ENCODE measurements at regions not wholly inside any gene's neighbourhood (a gene's known extent, or its start where the extent isn't known, plus 50 kb on each side); places are given as distances from the start of the nearest gene placed in this dataset.

DNA sequence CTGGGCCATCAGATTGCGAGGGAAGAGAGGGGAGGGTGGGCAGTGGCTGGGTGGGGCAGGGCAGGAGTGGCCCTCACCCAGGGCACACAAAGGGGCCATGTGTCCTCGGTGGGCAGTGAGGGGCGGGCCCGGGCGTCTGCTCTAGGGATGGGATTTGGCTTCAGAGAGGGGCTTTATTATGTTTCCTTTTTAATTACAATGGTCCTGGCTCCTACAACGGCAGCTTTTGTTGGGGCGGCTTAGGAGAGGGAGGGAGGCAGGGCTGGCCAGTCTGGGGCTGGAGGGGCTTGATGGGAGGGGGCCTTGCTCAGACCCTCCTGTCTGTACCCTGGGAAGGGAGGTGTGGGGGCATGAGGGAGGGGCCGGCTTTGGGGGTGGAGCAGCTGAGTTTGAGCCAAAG lies 102.8 kb upstream of the WNT4 start:
- DNase-seq = no peak

DNA sequence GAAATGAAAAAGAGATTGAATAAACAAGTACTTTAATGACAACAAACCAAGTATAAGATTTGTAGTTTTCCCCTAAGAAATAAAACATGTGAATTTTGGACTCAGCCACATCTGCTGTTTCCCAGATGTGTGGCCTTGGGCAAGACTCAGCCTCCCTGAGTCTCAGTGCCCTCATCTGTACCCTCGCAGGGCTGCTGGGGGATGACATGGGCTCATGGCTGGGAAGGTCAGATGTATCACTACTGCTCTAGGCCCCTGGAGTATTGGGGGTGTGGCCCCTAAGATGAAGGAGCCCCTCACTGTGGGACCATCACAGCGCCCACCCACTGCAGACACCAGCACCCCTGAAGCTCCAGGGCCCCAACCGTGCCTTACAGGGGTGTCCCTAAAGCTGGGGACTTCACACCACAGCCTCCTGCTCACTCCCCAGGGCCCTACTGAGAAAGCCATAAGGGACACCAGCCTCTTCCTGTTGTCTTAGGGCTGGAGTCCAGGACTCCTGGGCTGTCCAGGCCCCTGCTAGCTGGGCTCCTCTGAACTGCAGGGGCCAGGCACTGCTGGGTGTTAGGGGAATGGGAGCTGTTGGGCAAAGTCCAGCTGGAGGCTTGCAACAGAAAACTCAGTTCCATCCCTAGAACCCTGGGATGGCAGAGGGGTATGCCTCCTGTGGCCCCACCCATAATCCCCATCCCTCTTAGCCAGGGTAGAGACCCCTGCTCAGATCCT lies 104.0 kb upstream of the WNT4 start:
- DNase-seq = no peak

DNA sequence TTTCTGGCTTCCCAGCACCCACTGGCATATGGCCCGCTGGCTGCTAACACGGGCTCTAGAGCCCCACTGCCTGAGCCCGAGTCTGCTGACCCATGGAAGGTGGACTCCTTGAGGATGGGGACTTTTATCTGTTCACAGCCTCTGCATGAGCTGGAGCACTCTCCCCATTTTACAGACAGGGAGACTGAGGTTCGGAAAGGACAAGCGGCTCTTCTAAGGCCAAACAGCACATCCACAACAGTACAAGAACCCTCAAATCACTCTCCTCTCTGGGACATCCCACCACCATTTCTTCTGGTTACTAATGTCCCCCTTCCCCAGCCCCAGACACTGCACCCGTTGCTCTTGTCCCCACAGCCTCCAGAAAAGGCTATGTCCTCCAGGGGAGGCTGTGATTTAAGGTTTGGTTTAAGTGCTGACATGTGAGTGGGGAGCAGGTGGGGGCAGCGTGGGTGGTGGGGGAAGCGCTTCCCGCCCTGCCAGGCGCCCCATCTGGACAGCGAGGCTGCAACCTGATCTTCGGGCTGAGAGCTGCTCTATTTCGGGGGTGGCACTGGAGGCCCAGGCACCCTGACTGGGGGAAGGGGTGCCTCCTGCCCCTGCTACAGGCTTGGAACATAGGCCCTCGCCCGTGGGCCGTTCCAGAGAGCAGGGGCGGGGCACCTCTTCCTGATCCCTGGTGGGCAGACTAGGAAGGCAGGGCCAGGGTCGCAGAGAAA lies 104.8 kb upstream of the WNT4 start:
- DNase-seq = peak; percentile 57

DNA sequence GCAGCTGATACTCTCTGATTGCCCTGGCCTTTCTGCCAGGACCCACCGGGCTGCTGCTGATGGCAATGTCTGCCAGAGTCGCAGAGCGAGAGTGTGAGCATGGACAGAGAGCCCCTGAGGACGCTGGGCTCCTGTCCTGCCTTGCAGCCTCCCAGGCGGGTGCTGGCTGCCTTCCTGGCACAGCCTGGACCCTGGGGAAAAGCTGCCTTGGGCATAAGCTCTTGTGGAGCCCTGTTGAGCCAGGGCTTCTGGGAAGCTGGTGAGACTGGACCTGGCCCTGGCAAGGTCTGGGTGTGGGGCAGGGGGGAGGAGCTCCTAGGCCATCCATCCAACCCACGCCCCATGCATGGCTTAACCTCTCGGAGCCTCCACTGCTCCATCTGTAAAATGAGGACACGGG lies 105.8 kb upstream of the WNT4 start:
- DNase-seq = no peak

DNA sequence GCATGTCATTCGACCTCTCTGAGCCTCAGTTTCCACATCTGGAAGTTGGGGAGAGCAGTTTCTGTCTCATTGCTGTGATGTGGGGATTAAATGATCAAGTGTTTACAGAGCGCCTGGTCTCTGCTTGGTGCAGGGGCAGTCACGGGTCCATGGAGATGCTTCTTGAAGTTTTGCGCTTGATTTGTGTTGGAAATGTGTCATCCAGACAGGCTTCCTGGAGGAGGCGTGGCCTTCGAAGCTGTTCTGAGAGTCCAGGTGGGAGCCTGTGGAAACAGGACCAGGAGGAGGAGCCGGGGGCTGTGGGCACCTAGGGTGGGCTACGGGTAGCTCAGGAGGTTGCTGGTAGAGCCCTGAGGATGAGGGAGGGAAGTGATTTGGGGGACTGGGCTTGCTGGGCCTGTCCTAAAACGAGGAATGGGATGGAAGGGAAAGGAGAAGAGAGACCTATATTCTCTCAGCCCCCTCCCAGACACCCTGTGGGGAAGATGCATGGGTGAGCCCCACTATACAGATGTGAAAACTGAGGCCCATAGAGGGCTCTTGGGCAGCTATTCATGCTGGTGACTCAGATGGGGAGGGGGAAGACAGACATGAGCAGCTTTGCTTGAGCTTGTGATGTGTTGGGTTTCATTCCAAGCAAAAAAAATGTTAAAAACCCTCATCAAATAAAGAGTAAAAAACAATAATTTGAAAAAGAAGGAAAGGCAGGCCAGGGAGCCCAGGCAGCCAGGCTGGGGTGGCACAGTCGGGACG lies 107.2 kb upstream of the WNT4 start:
- DNase-seq = no peak

DNA sequence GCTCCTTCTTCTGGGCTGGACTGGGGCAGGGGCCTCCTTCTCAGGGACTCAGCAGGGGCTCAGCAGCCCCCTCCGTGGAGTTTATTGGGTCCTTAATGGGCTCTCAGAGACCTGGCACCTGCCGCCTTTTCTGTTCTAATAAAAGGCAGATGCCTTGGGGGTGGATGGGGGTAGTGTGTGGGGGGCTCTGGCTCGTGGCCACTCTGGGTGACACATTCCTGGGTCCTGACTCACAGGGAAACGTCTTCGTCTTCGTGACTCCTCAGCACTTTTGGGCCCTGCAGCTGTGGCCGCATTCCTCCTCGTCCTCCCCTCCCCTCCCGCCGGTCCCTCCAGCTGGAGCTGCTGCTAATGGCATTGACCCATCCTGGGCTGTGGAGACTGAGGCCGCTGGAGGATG lies 107.8 kb upstream of the WNT4 start:
- peak; percentile 81 for DNase-seq

DNA sequence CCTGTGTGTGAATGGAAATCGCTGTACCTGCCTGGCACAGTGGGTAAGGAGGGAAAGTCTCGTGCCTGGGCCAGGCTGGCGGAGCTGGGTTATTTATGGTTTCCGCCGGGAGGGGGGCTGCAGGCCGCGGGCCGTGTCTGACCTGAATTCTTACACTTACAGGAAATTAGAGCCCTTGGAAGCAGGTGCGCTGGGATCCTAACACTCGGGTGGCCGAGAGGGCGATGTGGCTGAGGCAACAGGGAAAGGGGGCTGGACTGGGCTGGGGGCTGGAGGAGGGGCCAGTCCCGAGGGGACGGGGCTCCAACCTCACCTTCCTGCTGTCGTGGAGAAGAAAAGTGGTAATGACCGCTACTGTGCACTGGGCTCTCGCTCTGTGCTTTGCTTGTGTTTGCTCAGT lies 109.4 kb upstream of the WNT4 start:
- DNase-seq = no peak

DNA sequence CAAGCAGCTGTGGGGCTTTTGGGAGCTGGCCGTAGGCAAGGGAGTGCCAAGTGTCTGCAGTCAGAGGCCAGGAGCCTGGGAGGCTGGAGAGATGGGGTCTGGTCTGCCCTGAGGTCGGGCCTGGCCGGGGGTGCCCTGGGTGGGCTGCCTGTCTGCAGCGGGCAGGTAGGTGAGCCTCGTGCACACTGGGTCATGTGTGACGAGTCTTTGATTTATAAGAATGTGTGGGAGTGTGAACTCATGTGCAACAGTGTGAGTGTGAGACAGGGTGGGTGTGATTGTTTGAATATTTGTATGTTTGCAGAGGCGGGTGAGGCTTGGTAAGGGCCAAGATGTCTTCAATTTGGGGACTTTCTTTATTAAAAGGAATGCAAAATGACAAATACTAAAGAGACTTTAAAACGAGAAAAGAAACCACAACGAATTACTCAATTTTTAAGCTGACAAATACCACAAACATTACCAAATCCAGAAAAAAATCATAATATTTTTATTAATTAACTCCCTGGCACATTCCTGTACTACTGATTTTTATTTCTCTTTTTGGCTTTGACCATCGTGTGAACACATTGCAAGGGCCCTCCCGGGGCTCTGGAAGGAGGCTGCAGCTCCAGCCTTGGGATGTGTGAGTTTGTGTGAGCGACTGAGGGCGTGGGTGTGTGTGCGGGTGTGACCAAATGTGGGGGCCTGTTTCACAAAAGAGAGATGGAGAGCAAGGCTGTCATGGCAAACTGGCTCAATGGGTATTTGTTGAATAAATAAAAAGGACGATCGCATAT lies 110.3 kb upstream of the WNT4 start:
- DNase-seq = no peak

DNA sequence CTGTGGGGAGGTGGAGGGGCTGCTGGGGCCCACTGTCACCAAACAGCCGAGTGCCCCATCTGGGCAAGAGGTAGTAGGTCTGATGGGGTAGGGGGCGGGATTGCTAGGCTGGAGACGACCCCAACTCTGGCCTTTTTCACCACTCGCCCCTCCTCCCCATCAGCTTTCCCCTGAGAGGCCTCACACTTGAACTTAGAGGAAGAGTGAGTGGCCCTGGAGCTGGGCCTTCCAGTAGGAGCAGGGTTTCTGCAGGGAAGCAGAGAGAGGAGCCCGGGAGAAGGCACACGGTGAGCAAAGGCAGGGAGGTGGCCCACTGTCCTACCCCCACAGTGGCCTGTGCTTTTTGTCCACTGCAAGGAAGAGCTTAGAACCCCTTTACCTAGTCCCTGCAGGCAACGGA lies 111.9 kb upstream of the WNT4 start:
- DNase-seq = no peak

DNA sequence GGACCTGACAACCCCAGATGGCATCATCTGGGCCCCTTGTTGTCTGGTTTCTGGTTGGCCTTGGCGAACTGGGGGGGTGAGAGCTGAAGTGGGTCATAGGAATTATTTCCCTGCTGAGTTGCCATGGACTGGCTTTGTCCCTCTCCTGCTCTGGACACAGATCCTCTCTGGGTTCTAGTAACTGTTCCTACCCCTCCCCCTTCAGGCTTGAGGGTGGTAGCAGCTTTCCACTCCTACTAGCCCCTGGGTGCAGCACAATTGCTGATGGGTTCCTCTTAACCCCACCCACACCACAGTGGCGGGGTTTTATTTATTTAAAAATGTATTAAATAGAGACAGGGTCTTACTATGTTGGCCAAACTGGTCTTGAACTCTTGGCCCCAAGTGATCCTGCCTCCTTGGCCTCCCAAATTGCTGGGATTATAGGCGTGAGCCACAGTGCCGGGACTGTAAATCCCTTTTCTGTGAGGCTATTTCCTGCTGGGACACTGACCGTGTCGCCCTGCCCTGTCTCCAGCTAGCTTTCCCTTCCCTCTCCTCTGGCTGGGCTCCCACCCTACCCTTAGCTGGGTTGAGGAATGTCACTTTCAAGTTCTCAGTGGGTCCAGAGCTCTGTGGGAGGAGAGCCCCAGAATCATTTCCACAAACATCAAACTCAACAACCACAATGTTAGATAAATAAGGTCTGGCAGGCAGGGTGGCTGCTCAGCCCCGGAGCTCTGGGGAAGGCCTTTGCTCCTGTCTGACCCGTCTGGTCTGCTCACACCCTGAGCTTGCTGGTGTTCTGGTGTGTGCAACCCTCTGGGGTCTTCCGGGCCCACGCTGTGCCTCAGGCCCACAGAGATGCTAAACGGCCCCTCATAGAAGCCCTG lies 112.7 kb upstream of the WNT4 start:
- DNase-seq = no peak

DNA sequence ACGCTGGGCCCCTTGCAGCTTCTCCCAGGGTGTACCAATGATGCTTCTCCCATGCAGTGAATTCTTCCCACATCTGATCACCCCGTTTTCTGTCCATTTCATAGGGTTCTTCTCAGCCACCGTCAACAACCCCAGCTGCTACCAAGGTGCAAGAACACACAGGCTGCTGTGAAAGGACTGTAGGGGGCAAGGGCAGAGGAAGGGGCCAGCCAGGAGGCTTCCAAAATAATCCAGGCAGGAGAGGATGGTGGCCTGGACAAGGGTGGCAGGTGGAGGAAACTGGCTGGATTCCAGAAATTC lies 113.3 kb upstream of the WNT4 start:
- no peak for DNase-seq

DNA sequence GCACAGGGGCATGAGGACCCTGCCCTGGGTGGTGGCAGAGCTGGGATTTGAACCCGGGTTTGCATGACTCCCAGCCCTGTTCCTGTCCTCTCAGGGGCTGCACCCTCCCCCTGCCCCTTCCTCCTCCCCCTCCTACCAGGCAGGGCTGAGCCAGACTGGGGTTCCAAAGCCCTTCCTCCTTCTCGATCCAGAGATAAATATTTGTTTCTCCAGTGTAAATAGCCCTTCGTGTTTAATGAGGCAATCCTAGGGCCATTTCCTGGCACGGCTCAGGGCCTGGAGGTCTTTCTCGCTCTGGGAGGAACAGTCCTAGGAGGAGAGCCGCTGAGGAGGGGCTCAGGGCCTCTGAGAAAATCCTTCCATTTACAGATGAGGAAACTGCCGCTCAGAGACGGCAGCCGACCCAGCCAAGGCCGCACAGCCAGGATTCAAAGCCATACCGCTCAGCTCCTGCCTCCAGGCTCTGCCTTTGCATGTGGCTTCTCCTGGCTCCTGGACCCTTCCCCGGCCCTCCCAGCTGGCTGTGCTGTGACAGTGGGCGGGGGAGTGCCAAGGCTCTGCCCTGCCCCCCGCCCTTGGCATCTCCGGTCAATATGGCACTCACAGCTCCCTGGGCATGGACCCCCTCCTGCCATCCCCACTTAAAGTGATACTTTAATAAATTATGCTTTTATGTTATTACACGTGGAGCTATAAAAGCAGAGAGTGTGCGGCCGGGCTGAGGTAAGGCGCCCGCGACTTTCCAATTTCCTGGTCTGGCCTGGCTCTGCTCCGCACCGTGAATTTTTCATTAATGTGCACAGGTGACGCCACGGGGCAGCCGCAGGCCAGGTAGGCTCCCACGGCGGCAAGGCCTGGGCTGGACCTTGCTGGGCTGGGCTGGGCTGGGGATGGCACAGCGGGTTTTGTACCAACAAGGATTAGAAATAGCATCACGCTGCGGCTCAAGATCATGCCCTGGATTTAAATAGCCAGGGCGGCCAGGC lies 114.7 kb upstream of the WNT4 start:
- no peak for DNase-seq

DNA sequence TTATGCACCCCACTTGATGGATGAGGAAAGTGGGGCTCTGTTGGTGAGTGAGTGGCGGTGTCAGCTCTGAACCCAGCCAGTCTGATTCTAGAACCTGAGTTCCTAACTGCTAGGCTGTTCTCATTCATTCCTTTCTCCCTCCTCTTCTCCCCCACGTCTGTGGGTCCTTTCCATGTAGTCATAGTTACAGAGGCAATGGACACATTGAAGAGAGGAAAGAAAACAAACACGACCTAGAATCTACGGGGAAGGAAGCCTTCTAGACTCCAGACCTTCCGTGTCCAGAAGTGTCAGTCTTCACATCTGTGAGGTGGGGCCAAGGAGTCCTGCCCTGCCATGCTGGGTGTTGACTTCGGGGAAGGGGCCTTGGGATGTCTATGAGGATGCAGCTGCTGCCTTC lies 115.8 kb upstream of the WNT4 start:
- DNase-seq = no peak

DNA sequence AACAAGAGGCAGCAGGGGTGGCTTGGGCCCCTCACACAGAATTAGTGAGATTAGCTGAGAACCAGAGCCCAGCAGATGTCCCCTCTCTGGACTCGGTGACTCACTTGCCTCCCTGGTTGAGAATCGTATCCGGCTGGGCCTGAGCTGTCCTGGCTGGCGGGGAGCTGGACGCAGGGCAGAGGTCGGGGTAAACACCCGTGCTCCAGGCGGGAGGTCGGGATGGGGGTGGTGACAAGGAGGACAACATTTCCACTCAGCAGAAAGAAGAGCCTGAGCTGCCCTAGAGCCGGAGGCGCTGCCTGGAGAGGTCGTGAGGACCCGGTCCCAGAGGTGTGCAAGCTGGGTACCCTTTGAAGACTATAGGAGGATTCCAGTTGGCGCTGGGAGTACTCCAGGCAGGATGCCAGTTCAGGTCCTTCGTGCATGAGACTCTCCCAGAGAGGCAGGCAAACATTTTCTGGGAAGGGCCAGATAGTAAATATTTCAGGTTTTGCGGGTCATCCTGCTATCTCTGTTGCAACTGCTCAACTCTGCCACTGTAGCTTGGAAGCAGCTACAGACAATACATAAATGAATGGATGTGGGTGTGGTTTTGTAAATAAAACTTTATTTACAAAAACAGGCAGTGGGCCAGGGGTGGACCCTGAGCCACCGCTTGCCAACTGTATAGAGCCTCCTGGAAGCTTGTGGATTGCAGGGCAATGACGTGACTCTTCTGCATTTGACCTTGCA lies 116.8 kb upstream of the WNT4 start:
- DNase-seq = no peak

DNA sequence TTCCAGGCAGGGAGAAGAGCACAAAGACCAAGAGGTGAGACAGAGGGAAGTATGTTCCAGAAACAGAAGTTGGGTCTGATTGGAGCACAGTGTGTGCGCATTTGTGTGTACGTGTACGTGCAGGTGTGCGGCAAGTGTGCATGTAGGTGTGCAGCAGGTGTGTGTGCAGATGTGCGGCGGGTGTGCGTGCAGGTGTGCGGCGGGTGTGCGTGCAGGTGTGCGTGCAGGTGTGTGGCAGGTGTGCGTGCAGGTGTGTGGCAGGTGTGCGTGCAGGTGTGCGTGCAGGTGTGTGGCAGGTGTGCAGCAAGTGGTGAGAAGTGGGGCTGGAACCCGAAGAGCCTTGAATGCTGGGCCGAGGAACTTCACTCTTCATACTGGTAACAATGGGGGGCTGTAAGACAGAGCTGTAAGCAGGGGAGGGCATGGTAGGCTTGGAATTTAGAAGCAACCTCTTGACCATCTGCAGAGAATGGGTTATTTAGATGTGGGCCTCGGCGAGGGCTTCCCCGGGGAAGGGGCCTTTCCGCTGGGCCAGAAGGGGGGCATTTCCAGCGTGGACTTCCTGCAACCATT lies 118.0 kb upstream of the WNT4 start:
- no peak for DNase-seq

DNA sequence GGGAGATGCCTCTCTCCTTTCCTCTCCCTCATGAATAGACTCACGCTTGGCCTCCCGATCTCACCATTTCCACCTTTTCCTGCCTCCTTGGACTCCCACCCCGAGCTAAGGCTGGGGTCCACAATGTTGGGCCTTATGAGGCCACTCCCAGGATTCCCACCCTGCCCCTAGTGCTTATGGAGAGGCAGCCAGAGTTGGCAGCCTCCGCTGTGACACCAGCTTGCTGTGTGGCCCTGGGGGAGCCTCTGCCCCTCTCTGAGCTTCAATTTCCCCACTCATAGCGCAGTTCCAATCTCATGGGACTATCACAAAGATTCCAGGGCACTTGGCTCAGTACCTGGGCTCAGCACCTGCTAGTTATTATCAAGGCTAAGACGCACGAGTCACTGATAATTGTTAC lies 118.7 kb upstream of the WNT4 start:
- no peak for DNase-seq

DNA sequence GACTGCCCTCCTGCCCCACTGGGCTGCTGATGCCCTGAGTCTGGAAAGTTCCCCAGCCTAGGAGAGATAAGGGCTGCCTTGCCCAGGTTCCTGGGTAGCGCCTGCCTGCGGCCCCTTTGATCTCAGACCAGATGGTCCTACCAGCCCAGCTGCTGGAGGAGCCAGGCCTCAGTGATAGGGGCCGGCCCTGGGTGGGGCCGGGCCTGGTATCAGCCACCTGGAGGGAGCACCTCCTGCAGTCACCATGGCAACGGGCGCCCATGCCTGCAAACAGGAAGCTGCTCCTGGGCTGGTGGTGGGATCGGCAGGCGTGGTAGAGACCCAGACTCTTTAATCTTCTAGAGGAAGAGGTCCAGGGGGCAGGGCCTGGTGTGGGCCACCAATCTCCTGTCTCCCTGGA lies 119.7 kb upstream of the WNT4 start:
- no peak for DNase-seq

DNA sequence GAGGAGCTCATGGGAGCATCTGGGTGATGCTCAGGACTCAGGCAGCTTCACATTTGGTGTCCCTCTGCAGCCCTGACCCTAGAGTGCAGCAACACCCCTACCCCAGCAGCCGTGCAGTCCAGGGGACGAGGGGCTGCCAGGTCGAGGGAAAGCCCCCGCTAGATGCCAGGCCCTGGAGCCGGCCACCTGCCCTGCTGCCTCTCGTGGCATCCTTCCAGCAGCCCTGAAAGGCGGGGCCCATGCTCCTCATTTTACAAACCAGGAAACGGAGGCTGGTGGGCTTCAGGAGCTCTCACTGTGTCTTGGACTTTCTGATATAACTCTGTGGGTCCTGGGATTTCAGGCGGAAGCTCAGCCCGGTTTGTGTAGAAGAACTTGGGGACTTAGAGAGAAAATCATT lies 120.5 kb upstream of the WNT4 start:
- no peak for DNase-seq

Data from tongue (tissue), 1 donor.